GM23248 (cell line): ENCODE measurements at regions not wholly inside any gene's neighbourhood (a gene's known extent, or its start where the extent isn't known, plus 50 kb on each side); places are given as distances from the start of the nearest gene placed in this dataset.
A peak's percentile ranks its signal among the peaks of the same experiment; 100 is the strongest.

Experiments
- DNase-seq: peaks from one replicate; pipeline ENCODE4 v3.0.0-alpha.2; 2015
- H2AFZ ChIP-seq: fragments of 200-600 bp; sonication (generic); 2 replicates; pipeline ENCODE4 v1.6.1; 2016; ENCODE audit warnings: antibody characterized with exemption
- H3F3A ChIP-seq: fragments of 200-600 bp; sonication (generic); 2 replicates; pipeline ENCODE4 v1.6.1; 2016; ENCODE audit warnings: mild to moderate bottlenecking, antibody characterized with exemption, mixed run types; ENCODE audit not compliant: insufficient read depth
- H3K27ac ChIP-seq: fragments of 200-600 bp; sonication (generic); 2 replicates; pipeline ENCODE4 v1.5.1; 2016; ENCODE audit warnings: mild to moderate bottlenecking
- H3K27me3 ChIP-seq: fragments of 200-600 bp; sonication (generic); replicated peaks from 2 replicates; pipeline ENCODE4 v1.6.1; 2016; ENCODE audit warnings: mild to moderate bottlenecking; ENCODE audit not compliant: insufficient read depth
- H3K36me3 ChIP-seq: fragments of 200-600 bp; sonication (generic); 2 replicates; pipeline ENCODE4 v1.6.1; 2016; ENCODE audit warnings: low read depth, mild to moderate bottlenecking
- H3K4me1 ChIP-seq: fragments of 200-600 bp; sonication (generic); 2 replicates; pipeline ENCODE4 v1.6.1; 2016; ENCODE audit warnings: mild to moderate bottlenecking; ENCODE audit not compliant: insufficient read depth
- H3K4me2 ChIP-seq: fragments of 200-600 bp; sonication (generic); one replicate; pipeline ENCODE4 v1.6.1; 2016; ENCODE audit warnings: mild to moderate bottlenecking; ENCODE audit not compliant: unreplicated experiment
- H3K4me3 ChIP-seq: fragments of 200-600 bp; sonication (generic); 2 replicates; pipeline ENCODE4 v1.5.1; 2016; ENCODE audit warnings: mild to moderate bottlenecking
- H3K79me2 ChIP-seq: fragments of 200-600 bp; sonication (generic); 2 replicates; pipeline ENCODE4 v1.6.1; 2016; ENCODE audit warnings: mild to moderate bottlenecking; ENCODE audit not compliant: insufficient read depth
- H3K9ac ChIP-seq: fragments of 200-600 bp; sonication (generic); 2 replicates; pipeline ENCODE4 v1.6.1; 2016; ENCODE audit warnings: mild to moderate bottlenecking
- H3K9me2 ChIP-seq: fragments of 200-600 bp; sonication (generic); 2 replicates; pipeline ENCODE4 v1.6.1; 2016; ENCODE audit warnings: mixed run types, mild to moderate bottlenecking, moderate library complexity; ENCODE audit not compliant: insufficient read depth
- H3K9me3 ChIP-seq: fragments of 200-600 bp; sonication (generic); one replicate; pipeline ENCODE4 v1.6.1; 2017; ENCODE audit warnings: low read depth
- H4K20me1 ChIP-seq: fragments of 200-600 bp; sonication (generic); 2 replicates; pipeline ENCODE4 v1.6.0; 2016; ENCODE audit not compliant: insufficient read depth
- EZH2 ChIP-seq: fragments of 200-600 bp; sonication (generic); IDR thresholded peaks from 2 replicates; pipeline ENCODE4 v1.6.1; 2018; ENCODE audit warnings: antibody characterized with exemption, mild to moderate bottlenecking; ENCODE audit not compliant: insufficient read depth, poor library complexity, severe bottlenecking
- EZH2phosphoT487 ChIP-seq: fragments of 200-600 bp; sonication (generic); IDR thresholded peaks from 2 replicates; pipeline ENCODE4 v1.6.1; 2018; ENCODE audit warnings: antibody characterized with exemption, moderate library complexity, mild to moderate bottlenecking, low read depth; ENCODE audit not compliant: insufficient read depth
- WGBS, 2 experiments: methylation state at CpG; one replicate each; pipeline ENCODE4 v1.1.6; 2015 to 2017; ENCODE audit warnings: low lambda C conversion rate in 2 of 2, low coverage in 1 of 2; ENCODE audit errors: missing lambda C conversion rate in 2 of 2; 5-methylcytosine and 5-hydroxymethylcytosine counted together
- in situ Hi-C: fragments of 300-500 bp; cut with MboI; formaldehyde crosslinking; loops from 2 replicates; pipeline ENCODE4 v1.15.0; 2020

DNA sequence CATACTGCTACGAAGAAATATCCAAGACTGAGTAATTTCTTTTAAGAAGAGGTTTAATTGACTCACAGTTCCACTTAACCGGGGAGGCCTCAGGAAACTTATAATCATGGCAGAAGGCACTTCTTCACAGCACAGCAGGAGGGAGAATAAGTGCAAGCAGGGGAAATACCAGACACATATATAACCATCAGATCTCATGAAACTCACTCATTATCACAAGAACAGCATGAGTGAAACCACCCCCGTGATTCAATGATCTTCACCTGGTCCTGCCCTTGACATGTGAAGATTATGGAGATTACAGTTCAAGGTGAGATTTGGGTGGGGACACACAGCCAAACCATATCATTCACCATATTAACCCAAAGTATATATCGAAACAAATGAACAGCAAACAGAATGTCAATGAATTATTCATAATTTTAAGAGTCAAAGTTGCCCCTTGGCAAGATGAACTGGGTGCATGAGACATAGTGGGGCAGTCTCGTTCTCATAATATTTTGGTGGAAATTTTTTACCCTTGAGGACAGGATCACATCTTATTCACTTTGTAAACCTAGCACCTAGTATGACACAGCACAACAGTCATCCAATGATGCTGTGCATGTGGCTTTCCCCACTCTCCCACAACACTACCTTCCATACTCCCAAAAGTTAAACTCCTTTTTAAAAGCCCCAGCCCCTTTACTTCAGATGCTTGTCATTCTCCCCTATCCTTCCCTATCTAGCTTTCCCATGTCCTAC is 425.3 kb downstream of the ZEB2 start:
- in situ Hi-C loops = no loop called here
- no peaks in the 10 kb centered on the region for H3K9me2 ChIP-seq
- H3K79me2 ChIP-seq = no peaks in the 10 kb centered on the region
- DNase-seq = no peak
- no peak overlapping the region for H3K27ac ChIP-seq
- H3K27me3 ChIP-seq = no peaks in the 10 kb centered on the region
- H3K4me1 ChIP-seq = peaks cover 13% of the 10 kb centered on the region
- no peaks in the 10 kb centered on the region for H4K20me1 ChIP-seq
- H2AFZ ChIP-seq = no peak overlapping the region
- WGBS, 2 experiments = 87 to 98% methylated on average over 5 of the region's 5 CpGs
- H3K4me2 ChIP-seq = no peak overlapping the region
- no peaks in the 10 kb centered on the region for H3K36me3 ChIP-seq
- peaks cover 20% of the 10 kb centered on the region for H3F3A ChIP-seq
- H3K4me3 ChIP-seq = no peak overlapping the region
- TF ChIP-seq EZH2 (no peak), EZH2phosphoT487 (no peak)
- no peak overlapping the region for H3K9ac ChIP-seq
- H3K9me3 ChIP-seq = no peaks in the 10 kb centered on the region

GRCh38 chr2:144091622-144092021 is 428.3 kb downstream of the ZEB2 start:
- Histone ChIP-seq H2AFZ (no peak overlapping the region), H3K36me3 (no peaks in the 10 kb centered on the region), H3K9ac (no peak overlapping the region), H3K9me2 (no peaks in the 10 kb centered on the region), H4K20me1 (no peaks in the 10 kb centered on the region), H3K9me3 (no peaks in the 10 kb centered on the region), H3K4me1 (peaks cover 17% of the 10 kb centered on the region), H3K27ac (no peak overlapping the region), H3K4me2 (no peak overlapping the region), H3F3A (peaks cover 13% of the 10 kb centered on the region; the same call in 1 of the 2 replicates), H3K79me2 (no peaks in the 10 kb centered on the region), H3K27me3 (no peaks in the 10 kb centered on the region), H3K4me3 (no peak overlapping the region)
- no peak for TF ChIP-seq EZH2
- no peak for TF ChIP-seq EZH2phosphoT487
- WGBS, 2 experiments = 93 to 95% methylated on average over 3 of the region's 3 CpGs
- in situ Hi-C loops = no loop called here
- DNase-seq = no peak

DNA sequence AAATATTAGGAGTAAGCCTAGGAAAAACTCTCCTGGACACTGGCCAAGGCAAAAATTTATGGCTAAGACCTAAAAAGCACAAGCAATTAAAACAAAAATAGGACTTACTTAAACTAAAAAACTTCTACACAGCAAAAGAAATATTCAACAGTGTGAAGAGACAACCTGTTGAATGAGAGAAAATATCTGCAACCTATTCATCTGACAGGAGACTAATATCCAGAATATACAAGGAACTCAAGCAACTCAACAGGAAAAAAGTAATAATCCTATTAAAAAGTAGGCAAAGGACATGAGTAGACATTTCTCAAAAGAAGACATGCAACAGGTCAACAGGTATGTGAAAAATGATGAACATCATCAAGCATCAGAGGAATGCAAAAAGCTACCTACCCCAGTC is 431.1 kb downstream of the ZEB2 start:
- Histone ChIP-seq H3K9ac (no peak overlapping the region), H3F3A (peaks cover 30% of the 10 kb centered on the region), H3K9me3 (no peaks in the 10 kb centered on the region), H3K4me3 (no peak overlapping the region), H3K4me1 (peaks cover 36% of the 10 kb centered on the region), H3K27ac (no peak overlapping the region), H3K4me2 (no peak overlapping the region), H3K9me2 (no peaks in the 10 kb centered on the region), H3K36me3 (no peaks in the 10 kb centered on the region), H3K79me2 (no peaks in the 10 kb centered on the region), H2AFZ (no peak overlapping the region), H4K20me1 (no peaks in the 10 kb centered on the region), H3K27me3 (no peaks in the 10 kb centered on the region)
- no peak for TF ChIP-seq EZH2
- TF ChIP-seq EZH2phosphoT487 = no peak
- in situ Hi-C loops = no loop called here
- DNase-seq = no peak

DNA sequence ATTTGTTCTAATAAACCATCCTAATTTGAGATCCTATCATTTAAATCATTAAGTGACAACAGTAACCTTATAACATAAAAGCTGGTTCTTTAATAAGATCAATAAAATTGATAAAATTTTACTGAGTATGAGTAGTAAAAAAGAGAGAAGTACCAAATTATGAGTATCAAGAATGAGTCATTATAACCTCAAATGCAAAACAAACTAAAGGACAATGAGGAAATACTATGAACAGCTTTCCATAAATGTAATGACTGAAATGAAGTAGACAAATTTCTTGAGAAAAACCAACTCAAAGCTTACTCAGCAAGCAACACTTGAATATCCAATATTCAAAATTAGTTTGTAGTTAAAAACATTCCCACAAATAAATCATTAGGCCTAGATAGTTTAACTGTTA is 433.0 kb downstream of the ZEB2 start:
- Histone ChIP-seq H3K4me3 (no peak overlapping the region), H3K9me3 (no peaks in the 10 kb centered on the region), H3K4me1 (peaks cover 51% of the 10 kb centered on the region), H2AFZ (no peak overlapping the region), H3F3A (peaks cover 48% of the 10 kb centered on the region), H4K20me1 (no peaks in the 10 kb centered on the region), H3K9ac (no peak overlapping the region), H3K79me2 (no peaks in the 10 kb centered on the region), H3K4me2 (peak overlapping the region; percentile 33), H3K27me3 (no peaks in the 10 kb centered on the region), H3K9me2 (no peaks in the 10 kb centered on the region), H3K27ac (peak overlapping the region; percentile 14), H3K36me3 (no peaks in the 10 kb centered on the region)
- peak; percentile 59 for DNase-seq
- in situ Hi-C loops = no loop called here
- TF ChIP-seq EZH2 (no peak), EZH2phosphoT487 (no peak)

DNA sequence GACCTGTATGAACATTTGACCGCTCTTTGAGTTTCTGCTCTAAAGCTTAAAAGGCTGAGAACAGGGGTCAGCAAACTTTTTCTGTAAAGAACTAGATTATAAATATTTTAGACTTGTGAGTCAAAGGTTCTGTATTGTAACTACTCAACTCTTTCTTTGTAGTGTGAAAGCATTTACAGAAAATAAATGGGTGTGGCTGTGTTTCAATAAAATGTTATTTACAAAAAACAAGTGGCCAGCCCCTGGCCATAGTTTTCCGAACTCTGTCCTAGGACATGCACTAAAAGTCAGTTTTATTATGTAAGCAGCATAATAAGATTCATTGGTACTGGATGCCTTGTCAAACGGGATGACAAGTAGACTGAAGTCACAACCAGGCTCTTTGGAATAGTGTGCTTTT is 434.9 kb downstream of the ZEB2 start:
- TF ChIP-seq EZH2phosphoT487 (no peak), EZH2 (no peak)
- H3K4me2 ChIP-seq = peak overlapping the region; percentile 48

More for the DNA sequence above, 434.9 kb downstream of the ZEB2 start:
- H3K4me3 ChIP-seq = peak overlapping the region; percentile 37; the same call in 1 of the 2 replicates
- 47 to 48% methylated on average over 3 of the region's 3 CpGs for WGBS, 2 experiments
- H3K9me2 ChIP-seq = no peaks in the 10 kb centered on the region
- H2AFZ ChIP-seq = peak overlapping the region; percentile 40; the same call in 1 of the 2 replicates
- no peaks in the 10 kb centered on the region for H3K9me3 ChIP-seq
- H4K20me1 ChIP-seq = no peaks in the 10 kb centered on the region
- no peaks in the 10 kb centered on the region for H3K27me3 ChIP-seq
- H3K79me2 ChIP-seq = no peaks in the 10 kb centered on the region
- no peak overlapping the region for H3K9ac ChIP-seq
- in situ Hi-C loops = no loop called here
- peaks cover 48% of the 10 kb centered on the region for H3F3A ChIP-seq
- no peaks in the 10 kb centered on the region for H3K36me3 ChIP-seq
- H3K27ac ChIP-seq = peak overlapping the region; percentile 76
- DNase-seq = peak; percentile 42
- H3K4me1 ChIP-seq = peaks cover 63% of the 10 kb centered on the region
